ENCODE measurements at regions not wholly inside any gene's neighbourhood (a gene's known extent, or its start where the extent isn't known, plus 50 kb on each side); places are given as distances from the start of the nearest gene placed in this dataset.

DNA sequence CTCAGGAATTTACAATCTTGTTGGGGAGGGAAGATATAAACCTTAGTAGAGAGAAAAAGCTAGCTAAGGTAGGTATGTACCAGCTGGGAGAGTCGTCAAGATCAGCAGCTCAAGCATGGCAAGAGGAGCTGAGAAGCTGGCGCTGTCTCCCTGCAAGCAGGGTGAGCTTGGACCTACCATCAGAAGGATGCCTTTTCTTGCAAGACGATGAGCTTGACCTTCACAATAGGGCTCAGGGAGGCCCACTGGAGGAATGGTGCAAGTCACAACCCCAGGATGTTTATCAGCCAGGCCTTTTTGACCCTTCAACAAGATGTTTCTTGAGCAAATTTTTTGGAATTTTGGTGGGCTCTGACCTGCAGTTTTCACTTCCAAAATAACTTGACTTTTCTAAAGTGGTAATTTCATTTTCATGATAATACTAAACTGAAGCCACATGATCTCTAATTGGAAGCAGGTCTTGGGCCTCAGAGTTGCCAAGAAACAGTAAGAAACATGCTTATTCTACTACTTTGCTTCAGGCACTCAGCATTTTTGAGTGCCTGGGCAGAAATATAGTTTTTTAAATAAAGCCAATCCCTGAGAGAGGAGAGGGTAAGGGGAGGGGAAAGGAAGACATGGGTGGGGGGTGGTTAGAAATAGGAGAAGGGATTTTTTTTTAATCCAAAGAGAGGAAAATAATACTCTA, 258.1 kb downstream of the CLIC5 start:
- H3K4me3 ChIP-seq (ENCODE audit: low read depth, low read length) = no peak overlapping the region
- TF ChIP-seq, protein P1, sequence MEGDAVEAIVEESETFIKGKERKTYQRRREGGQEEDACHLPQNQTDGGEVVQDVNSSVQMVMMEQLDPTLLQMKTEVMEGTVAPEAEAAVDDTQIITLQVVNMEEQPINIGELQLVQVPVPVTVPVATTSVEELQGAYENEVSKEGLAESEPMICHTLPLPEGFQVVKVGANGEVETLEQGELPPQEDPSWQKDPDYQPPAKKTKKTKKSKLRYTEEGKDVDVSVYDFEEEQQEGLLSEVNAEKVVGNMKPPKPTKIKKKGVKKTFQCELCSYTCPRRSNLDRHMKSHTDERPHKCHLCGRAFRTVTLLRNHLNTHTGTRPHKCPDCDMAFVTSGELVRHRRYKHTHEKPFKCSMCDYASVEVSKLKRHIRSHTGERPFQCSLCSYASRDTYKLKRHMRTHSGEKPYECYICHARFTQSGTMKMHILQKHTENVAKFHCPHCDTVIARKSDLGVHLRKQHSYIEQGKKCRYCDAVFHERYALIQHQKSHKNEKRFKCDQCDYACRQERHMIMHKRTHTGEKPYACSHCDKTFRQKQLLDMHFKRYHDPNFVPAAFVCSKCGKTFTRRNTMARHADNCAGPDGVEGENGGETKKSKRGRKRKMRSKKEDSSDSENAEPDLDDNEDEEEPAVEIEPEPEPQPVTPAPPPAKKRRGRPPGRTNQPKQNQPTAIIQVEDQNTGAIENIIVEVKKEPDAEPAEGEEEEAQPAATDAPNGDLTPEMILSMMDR (IDR thresholded peaks at IDR 0.05; ENCODE audit: low read depth, low read length) = no peak

DNA sequence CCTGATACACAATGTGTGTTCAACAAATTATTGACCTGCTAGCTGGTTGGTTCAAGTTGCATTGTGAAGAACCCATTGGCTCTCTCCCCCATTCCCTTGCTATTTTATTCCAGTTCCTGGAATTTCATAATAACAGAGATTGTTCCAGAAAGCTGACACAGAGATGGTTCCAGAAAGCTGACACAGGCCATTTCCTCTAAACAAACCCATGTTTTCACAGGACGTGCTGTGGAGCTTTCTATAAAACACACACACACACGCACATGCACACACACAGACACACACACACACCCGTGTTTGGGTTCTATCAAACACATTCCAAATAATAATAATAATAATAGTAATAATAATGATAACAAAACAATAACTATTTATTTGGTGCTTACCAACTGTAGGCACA, 259.1 kb downstream of the CLIC5 start:
- H3K4me3 ChIP-seq (ENCODE audit: low read depth, low read length) = no peak overlapping the region
- TF ChIP-seq, protein P1 (IDR thresholded peaks at IDR 0.05; ENCODE audit: low read depth, low read length) = no peak

DNA sequence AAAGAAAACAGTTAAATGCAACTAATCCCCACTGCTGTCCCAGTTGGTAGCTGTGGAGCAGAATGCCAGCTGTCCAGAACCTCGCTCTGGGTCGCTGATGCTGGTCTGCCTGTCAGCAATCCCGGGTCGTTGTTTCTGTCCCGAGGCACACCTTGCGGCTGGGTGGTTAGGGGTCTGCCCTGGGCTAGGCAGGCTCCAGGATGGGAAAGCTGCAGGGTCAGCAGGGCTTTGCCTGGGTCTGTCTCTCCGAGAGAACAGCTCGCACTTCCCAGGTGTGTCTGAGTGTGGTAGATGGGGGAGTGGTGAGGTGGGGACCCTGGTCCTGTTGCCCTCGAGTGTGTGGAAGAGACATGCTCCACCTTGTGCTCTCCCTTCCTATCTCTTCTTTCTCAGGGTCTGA, 261.2 kb downstream of the CLIC5 start:
- no peak overlapping the region for H3K4me3 ChIP-seq (ENCODE audit: low read depth, low read length)
- TF ChIP-seq, protein P1 (IDR thresholded peaks at IDR 0.05; ENCODE audit: low read depth, low read length) = no peak

DNA sequence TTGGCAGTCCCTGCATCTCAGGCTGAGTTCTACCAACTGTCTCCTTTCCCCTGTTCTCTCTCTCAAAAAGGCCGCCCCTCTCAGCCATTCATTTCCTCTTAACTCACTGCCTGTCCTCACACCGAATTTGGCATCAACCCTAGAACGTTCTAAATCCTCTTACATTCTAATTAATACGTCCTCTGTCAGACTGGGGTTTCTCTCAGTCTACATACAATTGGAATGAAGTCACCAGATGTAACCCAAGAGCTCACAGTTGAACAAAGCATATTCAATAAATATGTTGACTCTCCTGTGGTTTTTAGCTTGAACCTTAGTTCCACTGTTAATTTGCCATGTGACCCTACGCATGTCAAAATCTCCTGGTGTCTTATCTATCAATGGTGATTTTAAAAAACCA, 269.6 kb downstream of the CLIC5 start:
- TF ChIP-seq, protein P1 (IDR thresholded peaks at IDR 0.05; ENCODE audit: low read depth, low read length) = no peak
- no peak overlapping the region for H3K4me3 ChIP-seq (ENCODE audit: low read depth, low read length)

DNA sequence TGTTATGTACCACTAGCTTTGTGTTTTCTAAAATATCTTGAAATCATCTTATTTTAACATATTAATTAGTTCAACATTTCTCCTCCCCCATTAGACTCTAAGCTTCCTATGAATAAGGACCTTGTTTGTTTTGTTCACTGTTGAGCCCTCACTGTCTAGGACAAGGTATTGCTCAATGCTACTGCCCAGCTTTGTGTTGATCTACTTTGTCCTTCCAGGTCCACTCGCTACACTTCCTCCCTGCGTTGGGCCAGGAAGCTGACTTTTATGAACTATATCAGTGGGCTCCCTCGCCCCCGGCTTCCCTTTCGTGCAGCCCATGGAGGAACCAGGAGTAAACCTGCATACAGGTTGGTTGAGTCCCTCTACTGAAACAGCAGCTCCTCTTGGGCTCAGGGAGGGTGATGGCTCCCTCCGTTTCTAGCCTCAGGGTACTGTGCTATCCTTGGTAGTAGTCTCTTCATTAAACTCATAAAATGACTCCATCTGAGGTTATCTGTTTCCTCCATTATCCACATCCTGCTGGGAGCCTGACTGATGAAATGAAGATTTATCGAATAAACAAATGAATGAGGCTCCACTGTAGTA, 272.5 kb downstream of the CLIC5 start:
- TF ChIP-seq, protein P1 (IDR thresholded peaks at IDR 0.05; ENCODE audit: low read depth, low read length) = no peak
- H3K4me3 ChIP-seq (ENCODE audit: low read depth, low read length) = no peak overlapping the region

DNA sequence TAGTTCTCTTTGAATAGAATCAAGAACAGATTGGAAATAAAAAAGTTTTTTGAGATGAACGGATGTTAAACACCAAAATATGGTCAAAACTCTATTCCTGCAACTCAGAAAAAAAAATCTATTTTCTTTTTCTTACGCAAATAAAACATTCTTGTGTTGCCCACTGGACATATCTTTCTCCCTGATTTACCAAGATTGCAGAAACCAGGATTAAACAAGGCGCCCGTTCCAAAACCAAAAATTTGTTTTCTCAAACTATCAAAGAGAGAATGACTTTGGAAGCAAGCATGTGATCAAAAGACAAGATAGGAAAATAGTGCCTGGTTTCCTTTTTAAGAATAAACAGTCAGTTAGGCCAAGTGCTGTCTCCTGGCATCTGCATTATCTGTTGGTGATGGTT, 273.1 kb downstream of the CLIC5 start:
- TF ChIP-seq, protein P1 (IDR thresholded peaks at IDR 0.05; ENCODE audit: low read depth, low read length) = no peak
- H3K4me3 ChIP-seq (ENCODE audit: low read depth, low read length) = no peak overlapping the region

DNA sequence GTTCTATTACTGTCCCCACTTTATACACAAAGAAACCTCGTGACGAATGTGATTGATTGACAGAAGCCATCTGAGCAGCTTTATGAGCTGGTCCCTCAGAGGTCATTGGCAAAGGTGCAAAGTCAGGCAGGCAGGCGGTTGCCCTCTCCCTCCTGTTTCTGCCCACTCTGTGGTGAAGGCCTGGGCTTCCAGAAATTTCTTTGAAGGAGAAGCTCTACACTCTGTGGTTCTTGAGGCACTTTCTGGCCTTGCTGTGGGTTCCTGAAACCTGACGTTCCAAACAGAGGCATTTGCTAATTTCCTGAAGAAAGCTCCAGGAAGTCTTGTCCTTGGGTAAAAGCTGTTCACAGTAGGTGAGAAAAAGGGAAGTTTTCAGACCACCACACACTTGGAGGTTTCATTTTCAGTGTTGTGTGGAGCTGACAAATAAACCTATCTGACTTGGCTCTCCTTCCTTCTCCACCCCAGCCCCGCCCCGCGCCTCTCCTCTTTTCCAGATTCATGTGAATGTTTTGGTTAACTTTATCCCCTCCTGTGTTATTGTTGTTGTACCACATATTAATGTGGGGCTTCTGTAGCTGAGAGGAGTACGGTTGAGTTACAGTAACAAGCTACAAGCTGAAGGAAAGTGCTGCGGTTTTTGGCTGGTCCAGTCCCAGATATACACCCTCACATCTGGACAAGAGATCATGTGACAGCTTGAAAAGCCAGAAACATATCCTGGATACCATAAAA, 274.1 kb downstream of the CLIC5 start:
- TF ChIP-seq, protein P1 (IDR thresholded peaks at IDR 0.05; ENCODE audit: low read depth, low read length) = no peak
- 0 out of 2 replicates have a peak overlapping the region, but pooled peaks have one; percentile 6 for H3K4me3 ChIP-seq (ENCODE audit: low read depth, low read length)

Measured in WI38 (cell line).